Left lung (tissue), 4 donors: ENCODE measurements at regions not wholly inside any gene's neighbourhood (a gene's known extent, or its start where the extent isn't known, plus 50 kb on each side); places are given as distances from the start of the nearest gene placed in this dataset.
A peak's percentile ranks its signal among the peaks of the same experiment; 100 is the strongest.

ENCODE experiments used
- ATAC-seq: fragments of 200-7000 bp; cut with Tn5 transposase; one replicate; pipeline ENCODE4 v1.9.1; 2020; ENCODE audit warnings: moderate library complexity
- DNase-seq, 4 donors: peaks; one replicate each; pipeline ENCODE4 v3.0.0-alpha.2; 2013 to 2020
- H3K27ac ChIP-seq, 2 donors: fragments of 200-600 bp; sonication (generic) in 1 of 2; one replicate each; pipeline versions ENCODE4 v1.5.0 to v1.8.0; 2020 to 2021
- H3K27me3 ChIP-seq, 2 donors: fragments of 200-600 bp; sonication (generic) in 1 of 2; one replicate each; pipeline versions ENCODE4 v1.5.0 to v1.8.0; 2020 to 2021
- H3K36me3 ChIP-seq, 2 donors: fragments of 200-600 bp; sonication (generic) in 1 of 2; one replicate each; pipeline versions ENCODE4 v1.5.0 to v1.8.0; 2020 to 2021
- H3K4me1 ChIP-seq, 2 donors: fragments of 200-600 bp; one replicate each; pipeline ENCODE4 v1.8.0; 2021
- H3K4me3 ChIP-seq, 2 donors: fragments of 200-600 bp; sonication (generic) in 1 of 2; one replicate each; pipeline versions ENCODE4 v1.5.0 to v1.8.0; 2020 to 2021; ENCODE audit warnings: mild to moderate bottlenecking in 1 of 2
- H3K9me3 ChIP-seq, 2 donors: fragments of 200-600 bp; sonication (generic) in 1 of 2; one replicate each; pipeline versions ENCODE4 v1.5.0 to v1.8.0; 2020 to 2021
- intact Hi-C, 2 donors: fragments of 100-400 bp; cut with DNase I; formaldehyde crosslinking; loops; one replicate each; pipeline versions ENCODE4 v1.11.2 to v1.14.2; 2022
- TF ChIP-seq, protein P1 (sequence below), 2 donors: fragments of 200-600 bp; sonication (generic) in 1 of 2; IDR thresholded peaks; one replicate each; pipeline versions ENCODE4 v1.5.0 to v1.8.0; 2021; ENCODE audit warnings: antibody characterized with exemption in 2 of 2
- donor health status: DM: no; HTN: yes; CAD: no.
- donor health status: DM: no; HTN: no; CAD: no.

GRCh38 chr2:120678251-120678650, 57.4 kb upstream of the GLI2 start:
- H3K36me3 ChIP-seq, result no peaks in the 10 kb centered on the region
- intact Hi-C loops, result loop anchor here in 1 of 2 donors (5.0 kb wide), 1 partner anchor 336 kb away; no protein-coding TSS in a partner anchor
- H3K27me3 ChIP-seq, result peaks cover 0 to 69% of the 10 kb centered on the region in 2 donors
- no peaks in the 10 kb centered on the region for H3K4me1 ChIP-seq
- H3K27ac ChIP-seq, result no peak overlapping the region
- no peaks in the 10 kb centered on the region for H3K9me3 ChIP-seq
- DNase-seq (peak in 1 of 4 donors; percentile 51), ATAC-seq (no peak)
- no peak overlapping the region for H3K4me3 ChIP-seq
- TF ChIP-seq, protein P1, sequence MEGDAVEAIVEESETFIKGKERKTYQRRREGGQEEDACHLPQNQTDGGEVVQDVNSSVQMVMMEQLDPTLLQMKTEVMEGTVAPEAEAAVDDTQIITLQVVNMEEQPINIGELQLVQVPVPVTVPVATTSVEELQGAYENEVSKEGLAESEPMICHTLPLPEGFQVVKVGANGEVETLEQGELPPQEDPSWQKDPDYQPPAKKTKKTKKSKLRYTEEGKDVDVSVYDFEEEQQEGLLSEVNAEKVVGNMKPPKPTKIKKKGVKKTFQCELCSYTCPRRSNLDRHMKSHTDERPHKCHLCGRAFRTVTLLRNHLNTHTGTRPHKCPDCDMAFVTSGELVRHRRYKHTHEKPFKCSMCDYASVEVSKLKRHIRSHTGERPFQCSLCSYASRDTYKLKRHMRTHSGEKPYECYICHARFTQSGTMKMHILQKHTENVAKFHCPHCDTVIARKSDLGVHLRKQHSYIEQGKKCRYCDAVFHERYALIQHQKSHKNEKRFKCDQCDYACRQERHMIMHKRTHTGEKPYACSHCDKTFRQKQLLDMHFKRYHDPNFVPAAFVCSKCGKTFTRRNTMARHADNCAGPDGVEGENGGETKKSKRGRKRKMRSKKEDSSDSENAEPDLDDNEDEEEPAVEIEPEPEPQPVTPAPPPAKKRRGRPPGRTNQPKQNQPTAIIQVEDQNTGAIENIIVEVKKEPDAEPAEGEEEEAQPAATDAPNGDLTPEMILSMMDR (IDR thresholded peaks at IDR 0.05), result no peak

- no peaks in the 10 kb centered on the region for H3K9me3 ChIP-seq
- ATAC-seq (no peak), DNase-seq (no peak)
Measured at GRCh38 chr2:120678926-120679325, 56.7 kb upstream of the GLI2 start.

GRCh38 chr2:120679526-120679925, 56.1 kb upstream of the GLI2 start:
- intact Hi-C loops, result loop anchor here in 1 of 2 donors (5.0 kb wide), 1 partner anchor 337 kb away; no protein-coding TSS in a partner anchor
- TF ChIP-seq, protein P1 (IDR thresholded peaks at IDR 0.05), result no peak
- H3K27me3 ChIP-seq, result peaks cover 0 to 57% of the 10 kb centered on the region in 2 donors

More at GRCh38 chr2:120678926-120679325, 56.7 kb upstream of the GLI2 start:
- intact Hi-C loops, result loop anchor here in 1 of 2 donors (5.0 kb wide), 1 partner anchor 337 kb away; no protein-coding TSS in a partner anchor
- Histone ChIP-seq H3K36me3 (no peaks in the 10 kb centered on the region), H3K4me3 (no peak overlapping the region), H3K27me3 (peaks cover 0 to 63% of the 10 kb centered on the region in 2 donors), H3K27ac (no peak overlapping the region), H3K4me1 (no peaks in the 10 kb centered on the region)
- TF ChIP-seq, protein P1 (IDR thresholded peaks at IDR 0.05), result no peak

GRCh38 chr2:120680136-120680761, 55.4 kb upstream of the GLI2 start:
- TF ChIP-seq, protein P1 (IDR thresholded peaks at IDR 0.05), result peak; percentile 27 to 45
- Histone ChIP-seq H3K27me3 (peaks cover 0 to 49% of the 10 kb centered on the region in 2 donors), H3K4me1 (no peaks in the 10 kb centered on the region), H3K36me3 (no peaks in the 10 kb centered on the region), H3K4me3 (no peak overlapping the region), H3K27ac (no peak overlapping the region), H3K9me3 (no peaks in the 10 kb centered on the region)
- peak in 3 of 4 donors; percentile 75 to 91 (median 81) for DNase-seq
- ATAC-seq, result peak; percentile 87
- intact Hi-C loops, result no loop called here

More at GRCh38 chr2:120679526-120679925, 56.1 kb upstream of the GLI2 start:
- H3K36me3 ChIP-seq, result no peaks in the 10 kb centered on the region
- H3K4me1 ChIP-seq, result no peaks in the 10 kb centered on the region
- H3K4me3 ChIP-seq, result no peak overlapping the region
- ATAC-seq (no peak), DNase-seq (no peak)
- H3K9me3 ChIP-seq, result no peaks in the 10 kb centered on the region
- H3K27ac ChIP-seq, result no peak overlapping the region

DNA sequence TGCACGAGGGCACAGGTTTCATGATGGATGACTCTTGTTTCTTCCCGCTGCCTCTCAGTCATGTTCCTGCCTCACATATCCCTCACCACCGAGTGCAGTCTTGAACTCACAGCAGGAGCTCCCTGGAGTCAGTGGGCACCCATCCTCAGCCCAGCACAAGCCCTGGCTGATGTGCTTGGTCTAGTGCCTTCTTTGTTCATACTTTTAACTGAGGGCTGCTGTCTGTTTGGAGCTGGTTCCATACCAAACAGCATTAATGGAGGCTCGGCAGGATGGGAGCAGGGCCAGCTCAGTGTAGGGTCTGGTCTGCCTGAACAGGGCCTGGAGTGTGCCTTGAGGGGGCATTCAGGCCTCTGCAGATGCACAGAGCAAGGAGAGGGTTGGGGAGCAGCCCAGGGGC, 54.5 kb upstream of the GLI2 start:
- peaks cover 0 to 40% of the 10 kb centered on the region in 2 donors for H3K27me3 ChIP-seq
- no peaks in the 10 kb centered on the region for H3K36me3 ChIP-seq
- intact Hi-C loops, result no loop called here
- ATAC-seq, result no peak
- TF ChIP-seq, protein P1 (IDR thresholded peaks at IDR 0.05), result no peak
- DNase-seq, result no peak
- no peaks in the 10 kb centered on the region for H3K9me3 ChIP-seq
- no peaks in the 10 kb centered on the region for H3K4me1 ChIP-seq
- no peak overlapping the region for H3K4me3 ChIP-seq
- no peak overlapping the region for H3K27ac ChIP-seq
